Hepatocyte (in vitro differentiated cells): ENCODE measurements at regions not wholly inside any gene's neighbourhood (a gene's known extent, or its start where the extent isn't known, plus 50 kb on each side); places are given as distances from the start of the nearest gene placed in this dataset.

Experiments
- DNase-seq: peaks from one replicate; pipeline ENCODE4 v3.0.0-alpha.2; 2016; ENCODE audit warnings: low spot score
- H2AFZ ChIP-seq: fragments of 200-600 bp; sonication (generic); 2 replicates; pipeline ENCODE4 v1.6.0; 2016; ENCODE audit warnings: antibody characterized with exemption, mild to moderate bottlenecking
- H3K27ac ChIP-seq: fragments of 200-600 bp; sonication (generic); 2 replicates; pipeline ENCODE4 v1.5.1; 2016; ENCODE audit warnings: mild to moderate bottlenecking
- H3K27me3 ChIP-seq: fragments of 200-600 bp; sonication (generic); 2 replicates; pipeline ENCODE4 v1.6.1; 2016
- H3K36me3 ChIP-seq: fragments of 200-600 bp; sonication (generic); replicated peaks from 2 replicates; pipeline ENCODE4 v1.5.1; 2016; ENCODE audit warnings: low read depth; ENCODE audit not compliant: insufficient read depth
- H3K4me1 ChIP-seq: fragments of 200-600 bp; sonication (generic); 2 replicates; pipeline ENCODE4 v1.5.1; 2016; ENCODE audit warnings: mild to moderate bottlenecking, moderate library complexity; ENCODE audit not compliant: insufficient read depth
- H3K4me2 ChIP-seq: fragments of 200-600 bp; sonication (generic); 2 replicates; pipeline ENCODE4 v1.6.0; 2016
- H3K4me3 ChIP-seq: fragments of 200-600 bp; sonication (generic); 2 replicates; pipeline ENCODE4 v1.5.1; 2016; ENCODE audit warnings: mild to moderate bottlenecking
- H3K79me2 ChIP-seq: fragments of 200-600 bp; sonication (generic); 2 replicates; pipeline ENCODE4 v1.6.0; 2017; ENCODE audit warnings: mild to moderate bottlenecking
- H3K9me2 ChIP-seq: fragments of 200-600 bp; sonication (generic); replicated peaks from 2 replicates; pipeline ENCODE4 v1.6.0; 2017; ENCODE audit warnings: mild to moderate bottlenecking; ENCODE audit not compliant: insufficient read depth
- H3K9me3 ChIP-seq: fragments of 200-600 bp; sonication (generic); 2 replicates; pipeline ENCODE4 v1.5.1; 2016; ENCODE audit warnings: low read depth, mild to moderate bottlenecking
- H4K20me1 ChIP-seq: fragments of 200-600 bp; sonication (generic); 2 replicates; pipeline ENCODE4 v1.6.0; 2016; ENCODE audit warnings: mild to moderate bottlenecking; ENCODE audit not compliant: insufficient read depth, poor library complexity, severe bottlenecking
- EZH2 ChIP-seq: fragments of 200-600 bp; sonication (generic); IDR thresholded peaks from 2 replicates; pipeline ENCODE4 v1.6.1; 2016; ENCODE audit warnings: antibody characterized with exemption, mild to moderate bottlenecking, borderline replicate concordance
- EZH2phosphoT487 ChIP-seq: fragments of 200-600 bp; sonication (generic); IDR thresholded peaks from one replicate; pipeline ENCODE4 v1.6.1; 2018; ENCODE audit warnings: antibody characterized with exemption, mild to moderate bottlenecking, low read depth, moderate library complexity; ENCODE audit not compliant: unreplicated experiment, severe bottlenecking
- WGBS: methylation state at CpG from one replicate; pipeline ENCODE4 v1.1.6; 2016; ENCODE audit warnings: low lambda C conversion rate; ENCODE audit errors: missing lambda C conversion rate; 5-methylcytosine and 5-hydroxymethylcytosine counted together
- TF ChIP-seq, protein P1 (sequence below): fragments of 200-600 bp; sonication (generic); IDR thresholded peaks from 2 replicates; pipeline ENCODE4 v1.5.1; 2016; ENCODE audit warnings: antibody characterized with exemption, mild to moderate bottlenecking; ENCODE audit not compliant: poor library complexity

GRCh38 chr5:99133921-99134320 is 205.1 kb upstream of the CHD1 start:
- Histone ChIP-seq H3K27ac (no peak overlapping the region), H3K9me3 (no peaks in the 10 kb centered on the region), H2AFZ (no peak overlapping the region), H3K36me3 (no peaks in the 10 kb centered on the region), H4K20me1 (no peaks in the 10 kb centered on the region), H3K9me2 (no peaks in the 10 kb centered on the region), H3K27me3 (no peaks in the 10 kb centered on the region), H3K4me3 (no peak overlapping the region), H3K4me2 (no peak overlapping the region), H3K4me1 (no peaks in the 10 kb centered on the region), H3K79me2 (no peaks in the 10 kb centered on the region)
- 80% methylated on average over 4 of the region's 4 CpGs for whole genome bisulfite sequencing
- DNase-seq = no peak
- TF ChIP-seq EZH2phosphoT487 = no peak
- TF ChIP-seq, protein P1, sequence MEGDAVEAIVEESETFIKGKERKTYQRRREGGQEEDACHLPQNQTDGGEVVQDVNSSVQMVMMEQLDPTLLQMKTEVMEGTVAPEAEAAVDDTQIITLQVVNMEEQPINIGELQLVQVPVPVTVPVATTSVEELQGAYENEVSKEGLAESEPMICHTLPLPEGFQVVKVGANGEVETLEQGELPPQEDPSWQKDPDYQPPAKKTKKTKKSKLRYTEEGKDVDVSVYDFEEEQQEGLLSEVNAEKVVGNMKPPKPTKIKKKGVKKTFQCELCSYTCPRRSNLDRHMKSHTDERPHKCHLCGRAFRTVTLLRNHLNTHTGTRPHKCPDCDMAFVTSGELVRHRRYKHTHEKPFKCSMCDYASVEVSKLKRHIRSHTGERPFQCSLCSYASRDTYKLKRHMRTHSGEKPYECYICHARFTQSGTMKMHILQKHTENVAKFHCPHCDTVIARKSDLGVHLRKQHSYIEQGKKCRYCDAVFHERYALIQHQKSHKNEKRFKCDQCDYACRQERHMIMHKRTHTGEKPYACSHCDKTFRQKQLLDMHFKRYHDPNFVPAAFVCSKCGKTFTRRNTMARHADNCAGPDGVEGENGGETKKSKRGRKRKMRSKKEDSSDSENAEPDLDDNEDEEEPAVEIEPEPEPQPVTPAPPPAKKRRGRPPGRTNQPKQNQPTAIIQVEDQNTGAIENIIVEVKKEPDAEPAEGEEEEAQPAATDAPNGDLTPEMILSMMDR = no peak
- TF ChIP-seq EZH2 = no peak

- Histone ChIP-seq H3K4me2 (no peak overlapping the region), H4K20me1 (no peaks in the 10 kb centered on the region), H3K9me3 (no peaks in the 10 kb centered on the region), H3K27me3 (no peaks in the 10 kb centered on the region), H3K4me3 (no peak overlapping the region), H3K4me1 (no peaks in the 10 kb centered on the region), H3K79me2 (no peaks in the 10 kb centered on the region), H3K27ac (no peak overlapping the region), H3K36me3 (no peaks in the 10 kb centered on the region), H3K9me2 (no peaks in the 10 kb centered on the region), H2AFZ (no peak overlapping the region)
- TF ChIP-seq, protein P1 = no peak
- TF ChIP-seq EZH2 (no peak), EZH2phosphoT487 (no peak)
- no peak for DNase-seq
- 87% methylated on average over 6 of the region's 6 CpGs for WGBS
Observed at GRCh38 chr5:99129768-99130501, 201.1 kb upstream of the CHD1 start.

DNA sequence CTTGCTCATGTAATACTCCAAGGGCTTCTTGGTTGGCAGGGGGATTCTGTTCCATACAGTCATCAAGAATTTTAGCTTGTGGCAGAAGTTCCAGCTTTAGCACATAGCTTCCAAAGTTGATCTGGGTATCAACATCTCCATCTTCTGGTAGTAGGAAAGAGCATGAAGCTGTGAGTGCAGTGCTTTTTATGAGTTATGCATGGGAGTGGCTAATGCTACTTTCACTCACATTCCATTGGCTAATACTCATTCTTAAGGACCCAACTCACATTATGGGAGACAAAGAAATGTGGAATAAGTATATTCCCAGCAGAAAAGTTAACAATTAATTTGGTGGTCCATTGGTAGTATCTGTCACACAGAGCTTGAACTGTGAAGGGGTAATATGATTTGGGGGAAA is 194.2 kb upstream of the CHD1 start:
- Histone ChIP-seq H4K20me1 (no peaks in the 10 kb centered on the region), H2AFZ (no peak overlapping the region), H3K27ac (no peak overlapping the region), H3K36me3 (no peaks in the 10 kb centered on the region), H3K79me2 (no peaks in the 10 kb centered on the region), H3K9me2 (no peaks in the 10 kb centered on the region), H3K4me2 (no peak overlapping the region), H3K4me1 (no peaks in the 10 kb centered on the region), H3K4me3 (no peak overlapping the region), H3K9me3 (no peaks in the 10 kb centered on the region), H3K27me3 (no peaks in the 10 kb centered on the region)
- DNase-seq = no peak
- no peak for TF ChIP-seq EZH2phosphoT487
- TF ChIP-seq EZH2 = no peak

- Histone ChIP-seq H3K9me2 (no peaks in the 10 kb centered on the region), H3K79me2 (no peaks in the 10 kb centered on the region), H3K27ac (no peak overlapping the region), H3K4me2 (no peak overlapping the region), H3K9me3 (no peaks in the 10 kb centered on the region), H3K27me3 (no peaks in the 10 kb centered on the region), H2AFZ (no peak overlapping the region), H4K20me1 (no peaks in the 10 kb centered on the region), H3K4me1 (no peaks in the 10 kb centered on the region), H3K36me3 (no peaks in the 10 kb centered on the region), H3K4me3 (no peak overlapping the region)
- no peak for DNase-seq
- WGBS = 77% methylated on average over 3 of the region's 3 CpGs
- no peak for TF ChIP-seq EZH2
- TF ChIP-seq EZH2phosphoT487 = no peak
- TF ChIP-seq, protein P1 = no peak
Observed at GRCh38 chr5:99119326-99119725, 190.5 kb upstream of the CHD1 start.
